Activated CD4-positive, alpha-beta T cell treated with anti-CD3 and anti-CD28 coated beads, Interleukin-2, amount 50 U/mL, for 16 hours (primary cell): ENCODE measurements at regions not wholly inside any gene's neighbourhood (a gene's known extent, or its start where the extent isn't known, plus 50 kb on each side); places are given as distances from the start of the nearest gene placed in this dataset.

ENCODE experiments used
- DNase-seq: peaks from one replicate; pipeline ENCODE4 v3.0.0-alpha.2; 2020

GRCh38 chr7:40972426-40972825 is 730.5 kb downstream of the INHBA start:
- no peak for DNase-seq

- no peak for DNase-seq
Observed at GRCh38 chr7:40969641-40970040, 733.2 kb downstream of the INHBA start.

- no peak for DNase-seq
Observed at GRCh38 chr7:40966693-40967092, 736.2 kb downstream of the INHBA start.

GRCh38 chr7:40965774-40966173 is 737.1 kb downstream of the INHBA start:
- no peak for DNase-seq

- DNase-seq, result no peak
Observed at GRCh38 chr7:40965016-40965415, 737.9 kb downstream of the INHBA start.

- DNase-seq, result no peak
Observed at GRCh38 chr7:40964610-40965009, 738.3 kb downstream of the INHBA start.

- DNase-seq, result no peak
Observed at GRCh38 chr7:40959955-40960354, 742.9 kb downstream of the INHBA start.

- DNase-seq, result no peak
Observed at GRCh38 chr7:40948239-40948638, 754.7 kb downstream of the INHBA start.

GRCh38 chr7:40947566-40947965 is 755.3 kb downstream of the INHBA start:
- DNase-seq, result no peak

- DNase-seq, result no peak
Observed at GRCh38 chr7:40946549-40946948, 756.3 kb downstream of the INHBA start.

GRCh38 chr7:40945788-40946187 is 757.1 kb downstream of the INHBA start:
- no peak for DNase-seq

GRCh38 chr7:40944981-40945585 is 757.8 kb downstream of the INHBA start:
- no peak for DNase-seq

- DNase-seq, result no peak
Observed at GRCh38 chr7:40937879-40938278, 765.0 kb downstream of the INHBA start.

GRCh38 chr7:40935435-40935834 is 767.5 kb downstream of the INHBA start:
- no peak for DNase-seq

- no peak for DNase-seq
Observed at GRCh38 chr7:40923626-40924025, 779.3 kb downstream of the INHBA start.

- no peak for DNase-seq
Observed at GRCh38 chr7:40922316-40922670, 780.6 kb downstream of the INHBA start.

GRCh38 chr7:40921589-40922315 is 781.1 kb downstream of the INHBA start:
- DNase-seq, result no peak

- no peak for DNase-seq
Observed at GRCh38 chr7:40918701-40919271, 784.0 kb downstream of the SUGCT start.

- DNase-seq, result no peak
Observed at GRCh38 chr7:40916813-40917212, 782.0 kb downstream of the SUGCT start.

- no peak for DNase-seq
Observed at GRCh38 chr7:40915071-40915470, 780.3 kb downstream of the SUGCT start.
